H9 (cell line): ENCODE measurements at regions not wholly inside any gene's neighbourhood (a gene's known extent, or its start where the extent isn't known, plus 50 kb on each side); places are given as distances from the start of the nearest gene placed in this dataset.

Experiments used
- DNase-seq: peaks from one replicate; pipeline ENCODE4 v3.0.0-alpha.2; 2017
- H2AFZ ChIP-seq: one replicate; pipeline ENCODE4 v1.6.1; 2013; ENCODE audit warnings: mild to moderate bottlenecking, low read length, control low read depth, moderate library complexity
- H2AK5ac ChIP-seq: 2 replicates; pipeline ENCODE4 v1.6.1; 2013; ENCODE audit warnings: low read length, control low read depth, mixed read lengths; ENCODE audit not compliant: insufficient read length
- H2BK120ac ChIP-seq: one replicate; pipeline ENCODE4 v1.6.1; 2013; ENCODE audit warnings: low read depth, mild to moderate bottlenecking, low read length, control low read depth, inconsistent platforms; ENCODE audit not compliant: poor library complexity, severe bottlenecking
- H2BK12ac ChIP-seq: 2 replicates; pipeline ENCODE4 v1.6.1; 2013; ENCODE audit warnings: low read length, control low read depth, mixed read lengths, low read depth; ENCODE audit not compliant: insufficient read length
- H2BK15ac ChIP-seq: 2 replicates; pipeline ENCODE4 v1.6.1; 2013; ENCODE audit warnings: low read depth, low read length, control low read depth
- H2BK20ac ChIP-seq: one replicate; pipeline ENCODE4 v1.6.1; 2013; ENCODE audit warnings: low read depth, mild to moderate bottlenecking, low read length, control low read depth, inconsistent platforms; ENCODE audit not compliant: poor library complexity, severe bottlenecking
- H2BK5ac ChIP-seq: 2 replicates; pipeline ENCODE4 v1.6.1; 2013; ENCODE audit warnings: low read length, control low read depth, mixed read lengths; ENCODE audit not compliant: insufficient read length
- H3K14ac ChIP-seq: 2 replicates; pipeline ENCODE4 v1.6.1; 2013; ENCODE audit warnings: low read length, control low read depth; ENCODE audit not compliant: insufficient read depth
- H3K18ac ChIP-seq: 2 replicates; pipeline ENCODE4 v1.6.1; 2013; ENCODE audit warnings: low read depth, mild to moderate bottlenecking, mixed read lengths, low read length, control low read depth; ENCODE audit not compliant: insufficient read length
- H3K23ac ChIP-seq: 2 replicates; pipeline ENCODE4 v1.6.1; 2013; ENCODE audit warnings: low read length, control low read depth, mixed read lengths, low read depth; ENCODE audit not compliant: insufficient read length
- H3K23me2 ChIP-seq: 2 replicates; pipeline ENCODE4 v1.6.1; 2013; ENCODE audit warnings: low read depth, mild to moderate bottlenecking, mixed read lengths, low read length, control low read depth; ENCODE audit not compliant: insufficient read length, poor library complexity, severe bottlenecking
- H3K27ac ChIP-seq: 2 replicates; pipeline ENCODE4 v1.5.1; 2013; ENCODE audit warnings: low read length, control low read depth, mixed read lengths, low read depth; ENCODE audit not compliant: insufficient read length
- H3K27me3 ChIP-seq: 2 replicates; pipeline ENCODE4 v1.6.1; 2013; ENCODE audit warnings: low read length, control low read depth, inconsistent platforms; ENCODE audit not compliant: insufficient read depth
- H3K4ac ChIP-seq: 2 replicates; pipeline ENCODE4 v1.6.1; 2013; ENCODE audit warnings: low read depth, mild to moderate bottlenecking, control low read depth, inconsistent platforms, low read length, moderate library complexity
- H3K4me1 ChIP-seq: 2 replicates; pipeline ENCODE4 v1.6.1; 2013; ENCODE audit warnings: low read length, control low read depth, inconsistent platforms; ENCODE audit not compliant: insufficient read depth
- H3K4me2 ChIP-seq: 2 replicates; pipeline ENCODE4 v1.6.1; 2013; ENCODE audit warnings: low read length, control low read depth, mixed read lengths; ENCODE audit not compliant: insufficient read length, insufficient read depth
- H3K56ac ChIP-seq: 2 replicates; pipeline ENCODE4 v1.6.1; 2013; ENCODE audit warnings: low read depth, mild to moderate bottlenecking, mixed read lengths, low read length, control low read depth; ENCODE audit not compliant: insufficient read length
- H3K79me1 ChIP-seq: 2 replicates; pipeline ENCODE4 v1.6.1; 2013; ENCODE audit warnings: low read depth, mild to moderate bottlenecking, moderate library complexity, low read length, control low read depth, inconsistent platforms; ENCODE audit not compliant: insufficient read depth, poor library complexity, severe bottlenecking
- H3K79me2 ChIP-seq: 2 replicates; pipeline ENCODE4 v1.6.1; 2013; ENCODE audit warnings: low read length, control low read depth, inconsistent platforms; ENCODE audit not compliant: insufficient read depth
- H3K9ac ChIP-seq: 2 replicates; pipeline ENCODE4 v1.6.1; 2013; ENCODE audit warnings: low read length, control low read depth, mixed read lengths; ENCODE audit not compliant: insufficient read length; ENCODE audit errors: extremely low read depth
- H3K9me3 ChIP-seq: one replicate; pipeline ENCODE4 v1.6.1; 2013; ENCODE audit warnings: low read depth, low read length, inconsistent platforms; ENCODE audit not compliant: control insufficient read depth
- H3T11ph ChIP-seq: one replicate; pipeline ENCODE4 v1.6.1; 2013; ENCODE audit warnings: mild to moderate bottlenecking, low read length, control low read depth, inconsistent platforms
- H4K20me1 ChIP-seq: one replicate; pipeline ENCODE4 v1.6.1; 2013; ENCODE audit not compliant: control insufficient read depth, insufficient read length, insufficient read depth
- H4K5ac ChIP-seq: 2 replicates; pipeline ENCODE4 v1.6.1; 2013; ENCODE audit warnings: low read depth, mild to moderate bottlenecking, mixed read lengths, low read length, control low read depth; ENCODE audit not compliant: insufficient read length
- H4K8ac ChIP-seq: replicated peaks from 2 replicates; pipeline ENCODE4 v1.6.1; 2013; ENCODE audit warnings: low read length, control low read depth, mixed read lengths, low read depth; ENCODE audit not compliant: insufficient read length
- H4K91ac ChIP-seq: 2 replicates; pipeline ENCODE4 v1.6.1; 2013; ENCODE audit warnings: low read depth, mild to moderate bottlenecking, moderate library complexity, mixed read lengths, low read length, control low read depth; ENCODE audit not compliant: insufficient read length
- H3K27ac Mint-ChIP-seq, 3 experiments: 2 replicates in 2 of 3; 3 replicates in 1 of 3; pipeline ENCODE4 v1.8.0; 2020 to 2021; ENCODE audit warnings: mixed read lengths in 3 of 3, mild to moderate bottlenecking in 1 of 3, moderate library complexity in 1 of 3
- H3K27me3 Mint-ChIP-seq: 2 replicates; pipeline ENCODE4 v1.8.0; 2021; ENCODE audit warnings: low read depth, mild to moderate bottlenecking, moderate library complexity, mixed read lengths
- H3K36me3 Mint-ChIP-seq, 3 experiments: 2 replicates in 2 of 3; 3 replicates in 1 of 3; pipeline ENCODE4 v1.8.0; 2020 to 2021; ENCODE audit warnings: low read depth in 3 of 3, mixed read lengths in 3 of 3; ENCODE audit not compliant: insufficient read depth in 1 of 3
- H3K4me1 Mint-ChIP-seq, 2 experiments: 2 replicates each; pipeline ENCODE4 v1.8.0; 2020; ENCODE audit warnings: mixed read lengths in 2 of 2
- H3K4me3 Mint-ChIP-seq, 2 experiments: 2 replicates in 1 of 2; 3 replicates in 1 of 2; pipeline ENCODE4 v1.8.0; 2020 to 2021; ENCODE audit warnings: mild to moderate bottlenecking in 2 of 2, mixed read lengths in 2 of 2, moderate library complexity in 1 of 2
- H3K9me3 Mint-ChIP-seq, 2 experiments: 2 replicates in 1 of 2; 3 replicates in 1 of 2; pipeline ENCODE4 v1.8.0; 2020; ENCODE audit warnings: mild to moderate bottlenecking in 2 of 2, mixed read lengths in 2 of 2, moderate library complexity in 1 of 2
- CTCF ChIP-seq: fragments of 200-600 bp; sonication (generic); conservative IDR thresholded peaks from 3 replicates; pipeline ENCODE4 v1.8.0; 2021; ENCODE audit warnings: antibody characterized with exemption, mild to moderate bottlenecking
- WGBS: extraction: QIAGEN DNeasy Blood & Tissue Kit; methylation state at CpG from one replicate; pipeline ENCODE4 v1.1.7; 2013; ENCODE audit warnings: missing lambda C conversion rate, low lambda C conversion rate, mixed read lengths; ENCODE audit not compliant: insufficient read length; ENCODE audit errors: extremely low coverage; 5-methylcytosine and 5-hydroxymethylcytosine counted together

GRCh38 chr16:82524976-82525375 lies 101.8 kb upstream of the CDH13 start:
- Histone ChIP-seq H4K91ac (no peak overlapping the region), H4K8ac (no peak overlapping the region), H2BK20ac (no peak overlapping the region), H3K79me1 (no peaks in the 10 kb centered on the region), H2AK5ac (no peak overlapping the region), H3K14ac (no peak overlapping the region), H2BK15ac (no peak overlapping the region), H3K4ac (no peak overlapping the region), H4K5ac (no peak overlapping the region), H3K9ac (no peak overlapping the region), H3K56ac (no peak overlapping the region), H2AFZ (no peak overlapping the region), H3K79me2 (no peaks in the 10 kb centered on the region), H3K27me3 (peaks cover 4% of the 10 kb centered on the region; the same call in 1 of the 2 replicates), H3K4me1 (no peaks in the 10 kb centered on the region; the same call in none of the 2 replicates), H3K23ac (no peak overlapping the region), H2BK5ac (no peak overlapping the region), H3K23me2 (no peaks in the 10 kb centered on the region), H2BK12ac (no peak overlapping the region), H3K9me3 (no peaks in the 10 kb centered on the region), H3K27ac (no peak overlapping the region), H3T11ph (no peak overlapping the region), H3K4me2 (no peak overlapping the region), H4K20me1 (no peaks in the 10 kb centered on the region), H2BK120ac (no peak overlapping the region), H3K18ac (no peak overlapping the region)
- H3K9me3 Mint-ChIP-seq: peaks cover 5 to 10% of the 10 kb centered on the region in 2 experiments
- DNase-seq: no peak
- peaks cover 5% of the 10 kb centered on the region in 2 experiments; a peak in 2 of 4 replicates for H3K4me1 Mint-ChIP-seq
- no peak overlapping the region for H3K27ac Mint-ChIP-seq
- TF ChIP-seq CTCF: no peak
- peaks cover 64% of the 10 kb centered on the region for H3K27me3 Mint-ChIP-seq
- no CpG with 5 or more reads among the region's 1 CpG for WGBS
- peaks cover 0 to 4% (median 0%) of the 10 kb centered on the region in 3 experiments; a peak in 1 of 7 replicates for H3K36me3 Mint-ChIP-seq
- H3K4me3 Mint-ChIP-seq: no peak overlapping the region
